GM23248 (cell line): ENCODE measurements at regions not wholly inside any gene's neighbourhood (a gene's known extent, or its start where the extent isn't known, plus 50 kb on each side); places are given as distances from the start of the nearest gene placed in this dataset.

Experiments used
- EZH2 ChIP-seq: fragments of 200-600 bp; sonication (generic); IDR thresholded peaks from 2 replicates; pipeline ENCODE4 v1.6.1; 2018; ENCODE audit warnings: antibody characterized with exemption, mild to moderate bottlenecking; ENCODE audit not compliant: insufficient read depth, poor library complexity, severe bottlenecking
- EZH2phosphoT487 ChIP-seq: fragments of 200-600 bp; sonication (generic); IDR thresholded peaks from 2 replicates; pipeline ENCODE4 v1.6.1; 2018; ENCODE audit warnings: antibody characterized with exemption, moderate library complexity, mild to moderate bottlenecking, low read depth; ENCODE audit not compliant: insufficient read depth

DNA sequence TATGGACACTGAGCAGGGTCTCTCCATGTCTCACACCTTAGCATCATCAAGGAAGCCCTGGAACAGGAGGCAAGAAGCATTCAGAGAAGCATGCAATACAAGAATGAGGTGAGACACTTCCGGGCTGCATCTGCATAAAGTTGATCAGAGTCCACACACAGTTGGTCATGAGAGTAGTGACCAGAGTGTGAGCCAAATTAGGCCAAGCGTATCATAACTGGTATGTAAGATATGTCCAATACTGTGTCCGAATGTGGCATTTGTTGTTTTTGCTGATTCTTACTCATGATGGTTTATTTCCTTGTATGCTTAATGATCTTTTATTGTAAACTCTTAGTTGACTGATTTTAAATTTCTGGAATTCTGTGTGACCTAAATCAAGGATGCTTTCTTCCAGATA lies 315.7 kb downstream of the INSC start:
- TF ChIP-seq EZH2 (no peak), EZH2phosphoT487 (no peak)
